ENCODE measurements at regions not wholly inside any gene's neighbourhood (a gene's known extent, or its start where the extent isn't known, plus 50 kb on each side); places are given as distances from the start of the nearest gene placed in this dataset.

DNA sequence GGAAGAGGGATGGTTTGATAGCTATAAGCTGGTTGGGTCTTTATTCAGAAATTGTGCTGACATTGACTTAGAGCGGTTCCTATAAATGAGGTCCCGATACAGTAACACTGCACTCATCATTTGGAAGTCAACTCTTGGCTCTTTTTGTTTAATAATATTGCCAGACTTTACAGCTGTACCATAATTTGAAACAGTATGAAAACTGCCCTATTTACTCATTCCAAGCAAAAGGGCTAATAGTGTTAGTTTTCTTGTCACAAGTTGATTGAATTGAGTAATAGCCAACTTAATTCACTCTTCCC, 128.4 kb upstream of the LIMCH1 start:
- H3K27ac ChIP-seq (ENCODE audit: low read depth in 1 of 2, low read length in 2 of 2) = no peak overlapping the region
- TF ChIP-seq NR2F2 (IDR thresholded peaks at IDR 0.05) (no peak), HNF4A (conservative IDR thresholded peaks at IDR 0.05) (no peak), EGR1 (IDR thresholded peaks at IDR 0.05; ENCODE audit: low read depth in 2 of 2) (no peak), RAD21 (IDR thresholded peaks at IDR 0.05) (no peak), TAF1 (conservative IDR thresholded peaks at IDR 0.05) (no peak), JUND (IDR thresholded peaks at IDR 0.05) (no peak), HNF4G (IDR thresholded peaks at IDR 0.05) (no peak), REST (IDR thresholded peaks at IDR 0.05) (no peak), CTCF (IDR thresholded peaks at IDR 0.05; ENCODE audit: low read depth, low read length, missing input control) (no peak), FOXA1 (IDR thresholded peaks at IDR 0.05) (no peak), ATF3 (IDR thresholded peaks at IDR 0.05) (no peak), FOXA2 (IDR thresholded peaks at IDR 0.05) (no peak)
- TF ChIP-seq, protein P1, sequence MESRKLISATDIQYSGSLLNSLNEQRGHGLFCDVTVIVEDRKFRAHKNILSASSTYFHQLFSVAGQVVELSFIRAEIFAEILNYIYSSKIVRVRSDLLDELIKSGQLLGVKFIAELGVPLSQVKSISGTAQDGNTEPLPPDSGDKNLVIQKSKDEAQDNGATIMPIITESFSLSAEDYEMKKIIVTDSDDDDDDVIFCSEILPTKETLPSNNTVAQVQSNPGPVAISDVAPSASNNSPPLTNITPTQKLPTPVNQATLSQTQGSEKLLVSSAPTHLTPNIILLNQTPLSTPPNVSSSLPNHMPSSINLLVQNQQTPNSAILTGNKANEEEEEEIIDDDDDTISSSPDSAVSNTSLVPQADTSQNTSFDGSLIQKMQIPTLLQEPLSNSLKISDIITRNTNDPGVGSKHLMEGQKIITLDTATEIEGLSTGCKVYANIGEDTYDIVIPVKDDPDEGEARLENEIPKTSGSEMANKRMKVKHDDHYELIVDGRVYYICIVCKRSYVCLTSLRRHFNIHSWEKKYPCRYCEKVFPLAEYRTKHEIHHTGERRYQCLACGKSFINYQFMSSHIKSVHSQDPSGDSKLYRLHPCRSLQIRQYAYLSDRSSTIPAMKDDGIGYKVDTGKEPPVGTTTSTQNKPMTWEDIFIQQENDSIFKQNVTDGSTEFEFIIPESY (IDR thresholded peaks at IDR 0.05) = no peak
- WGBS = 97% methylated on average over 2 of the region's 2 CpGs

DNA sequence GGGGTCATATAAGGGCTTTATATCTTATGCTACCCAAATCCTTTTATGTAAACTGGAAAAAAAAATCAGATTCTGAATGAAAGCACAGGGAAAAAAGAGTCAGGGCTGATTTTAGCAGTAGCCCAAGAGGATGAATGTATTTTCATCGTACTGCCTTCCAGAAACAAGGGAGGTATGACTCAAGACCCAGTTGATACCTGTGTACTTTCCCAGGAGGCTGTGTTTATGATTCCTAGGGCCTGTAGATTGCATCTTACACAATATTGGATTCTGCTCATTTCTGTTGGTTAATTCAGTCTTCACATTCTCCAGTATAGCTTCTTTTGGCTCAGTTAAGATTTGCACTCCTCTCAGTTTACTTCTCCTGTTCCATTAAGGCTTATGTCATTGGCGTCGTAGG, 127.9 kb upstream of the LIMCH1 start:
- WGBS = 92% methylated on average over 3 of the region's 3 CpGs
- Histone ChIP-seq H3K27me3 (ENCODE audit: control insufficient read depth in 4 of 4, insufficient read depth in 4 of 4, low read length in 3 of 4) (no peaks in the 10 kb centered on the region), H3K9ac (ENCODE audit: low read depth in 1 of 2, low read length in 2 of 2) (no peak overlapping the region), H3K9me3 (ENCODE audit: control insufficient read depth in 4 of 4, low read length in 3 of 4) (no peaks in the 10 kb centered on the region), H3K36me3 (ENCODE audit: control insufficient read depth in 4 of 4, insufficient read depth in 3 of 4, low read depth in 1 of 4, low read length in 3 of 4) (no peaks in the 10 kb centered on the region), H3K4me3 (ENCODE audit: low read depth in 1 of 3, low read length in 3 of 3) (no peak overlapping the region), H3K4me1 (ENCODE audit: control insufficient read depth in 4 of 4, insufficient read depth in 4 of 4, low read length in 3 of 4) (peaks cover 0 to 3% (median 0%) of the 10 kb centered on the region in 4 donors), H3K27ac (ENCODE audit: low read depth in 1 of 2, low read length in 2 of 2) (no peak overlapping the region)
- DNase-seq (ENCODE audit: low spot score) = no peak
- TF ChIP-seq, protein P2, sequence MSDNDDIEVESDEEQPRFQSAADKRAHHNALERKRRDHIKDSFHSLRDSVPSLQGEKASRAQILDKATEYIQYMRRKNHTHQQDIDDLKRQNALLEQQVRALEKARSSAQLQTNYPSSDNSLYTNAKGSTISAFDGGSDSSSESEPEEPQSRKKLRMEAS (IDR thresholded peaks at IDR 0.05) = no peak
- no peak for TF ChIP-seq RAD21 (IDR thresholded peaks at IDR 0.05)
- no peak for TF ChIP-seq ATF3 (IDR thresholded peaks at IDR 0.05)
- no peak for TF ChIP-seq RXRA (IDR thresholded peaks at IDR 0.05)
- no peak for TF ChIP-seq EGR1 (IDR thresholded peaks at IDR 0.05; ENCODE audit: low read depth in 2 of 2)
- TF ChIP-seq NR2F2 (IDR thresholded peaks at IDR 0.05) = no peak
- TF ChIP-seq TAF1 (conservative IDR thresholded peaks at IDR 0.05) = no peak
- no peak for TF ChIP-seq CTCF (IDR thresholded peaks at IDR 0.05; ENCODE audit: low read depth, low read length, missing input control)
- TF ChIP-seq HNF4A (conservative IDR thresholded peaks at IDR 0.05) = no peak
- TF ChIP-seq JUND (IDR thresholded peaks at IDR 0.05) = no peak
- TF ChIP-seq HNF4G (IDR thresholded peaks at IDR 0.05) = no peak
- TF ChIP-seq SP1 (IDR thresholded peaks at IDR 0.05) = no peak
- TF ChIP-seq FOXA2 (IDR thresholded peaks at IDR 0.05) = no peak
- TF ChIP-seq YY1 (IDR thresholded peaks at IDR 0.05) = no peak
- TF ChIP-seq GABPA (IDR thresholded peaks at IDR 0.05 in 1 of 2, conservative IDR thresholded peaks at IDR 0.05 in 1 of 2) = no peak
- TF ChIP-seq, protein P1 (IDR thresholded peaks at IDR 0.05) = no peak

More for the DNA sequence above, 128.4 kb upstream of the LIMCH1 start:
- DNase-seq (ENCODE audit: low spot score) = no peak
- no peak overlapping the region for H3K4me3 ChIP-seq (ENCODE audit: low read depth in 1 of 3, low read length in 3 of 3)
- no peaks in the 10 kb centered on the region for H3K27me3 ChIP-seq (ENCODE audit: control insufficient read depth in 4 of 4, insufficient read depth in 4 of 4, low read length in 3 of 4)
- no peaks in the 10 kb centered on the region for H3K36me3 ChIP-seq (ENCODE audit: control insufficient read depth in 4 of 4, insufficient read depth in 3 of 4, low read depth in 1 of 4, low read length in 3 of 4)
- no peaks in the 10 kb centered on the region for H3K9me3 ChIP-seq (ENCODE audit: control insufficient read depth in 4 of 4, low read length in 3 of 4)
- peaks cover 0 to 3% (median 1%) of the 10 kb centered on the region in 4 donors for H3K4me1 ChIP-seq (ENCODE audit: control insufficient read depth in 4 of 4, insufficient read depth in 4 of 4, low read length in 3 of 4)
- no peak overlapping the region for H3K9ac ChIP-seq (ENCODE audit: low read depth in 1 of 2, low read length in 2 of 2)
